ENCODE measurements at regions not wholly inside any gene's neighbourhood (a gene's known extent, or its start where the extent isn't known, plus 50 kb on each side); places are given as distances from the start of the nearest gene placed in this dataset.

- peak; percentile 99 for DNase-seq (ENCODE audit: low read depth)
- no peak overlapping the region for H3K4me3 ChIP-seq (ENCODE audit: low read length)
- TF ChIP-seq CTCF (conservative IDR thresholded peaks at IDR 0.05; ENCODE audit: low read depth, low read length), result no peak
Observed at GRCh38 chr6:105642708-105643107, 239.8 kb upstream of the PREP start.

- no peak overlapping the region for H3K4me3 ChIP-seq (ENCODE audit: low read length)
- TF ChIP-seq CTCF (conservative IDR thresholded peaks at IDR 0.05; ENCODE audit: low read depth, low read length), result no peak
- DNase-seq (ENCODE audit: low read depth), result no peak
Observed at GRCh38 chr6:105641504-105641903, 238.6 kb upstream of the PREP start.

DNA sequence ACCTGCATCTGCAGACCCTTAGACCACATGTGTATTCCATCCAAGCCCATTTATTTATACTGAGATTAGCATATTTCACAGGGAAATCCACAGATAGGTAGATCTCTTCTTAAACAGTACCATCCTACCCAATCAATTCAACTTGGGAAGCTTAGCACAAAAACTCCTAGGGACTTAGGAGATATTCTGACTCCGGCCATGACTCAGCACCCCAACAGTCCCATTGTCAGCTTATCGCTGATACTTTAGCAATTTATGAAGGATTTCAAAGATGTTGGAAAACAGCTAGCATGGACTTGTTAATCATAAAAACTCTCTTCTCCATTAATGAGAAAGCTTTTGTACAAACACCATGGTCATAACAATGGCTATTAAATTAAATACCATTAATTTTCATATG, 236.2 kb upstream of the PREP start:
- TF ChIP-seq CTCF (conservative IDR thresholded peaks at IDR 0.05; ENCODE audit: low read depth, low read length), result no peak
- no peak for DNase-seq (ENCODE audit: low read depth)
- no peak overlapping the region for H3K4me3 ChIP-seq (ENCODE audit: low read length)

- no peak overlapping the region for H3K4me3 ChIP-seq (ENCODE audit: low read length)
- no peak for DNase-seq (ENCODE audit: low read depth)
Observed at GRCh38 chr6:105633814-105634213, 230.9 kb upstream of the PREP start.

GRCh38 chr6:105628156-105628860, 225.4 kb upstream of the PREP start:
- TF ChIP-seq CTCF (conservative IDR thresholded peaks at IDR 0.05; ENCODE audit: low read depth, low read length), result no peak
- DNase-seq (ENCODE audit: low read depth), result no peak

More at GRCh38 chr6:105633814-105634213, 230.9 kb upstream of the PREP start:
- no peak for TF ChIP-seq CTCF (conservative IDR thresholded peaks at IDR 0.05; ENCODE audit: low read depth, low read length)

DNA sequence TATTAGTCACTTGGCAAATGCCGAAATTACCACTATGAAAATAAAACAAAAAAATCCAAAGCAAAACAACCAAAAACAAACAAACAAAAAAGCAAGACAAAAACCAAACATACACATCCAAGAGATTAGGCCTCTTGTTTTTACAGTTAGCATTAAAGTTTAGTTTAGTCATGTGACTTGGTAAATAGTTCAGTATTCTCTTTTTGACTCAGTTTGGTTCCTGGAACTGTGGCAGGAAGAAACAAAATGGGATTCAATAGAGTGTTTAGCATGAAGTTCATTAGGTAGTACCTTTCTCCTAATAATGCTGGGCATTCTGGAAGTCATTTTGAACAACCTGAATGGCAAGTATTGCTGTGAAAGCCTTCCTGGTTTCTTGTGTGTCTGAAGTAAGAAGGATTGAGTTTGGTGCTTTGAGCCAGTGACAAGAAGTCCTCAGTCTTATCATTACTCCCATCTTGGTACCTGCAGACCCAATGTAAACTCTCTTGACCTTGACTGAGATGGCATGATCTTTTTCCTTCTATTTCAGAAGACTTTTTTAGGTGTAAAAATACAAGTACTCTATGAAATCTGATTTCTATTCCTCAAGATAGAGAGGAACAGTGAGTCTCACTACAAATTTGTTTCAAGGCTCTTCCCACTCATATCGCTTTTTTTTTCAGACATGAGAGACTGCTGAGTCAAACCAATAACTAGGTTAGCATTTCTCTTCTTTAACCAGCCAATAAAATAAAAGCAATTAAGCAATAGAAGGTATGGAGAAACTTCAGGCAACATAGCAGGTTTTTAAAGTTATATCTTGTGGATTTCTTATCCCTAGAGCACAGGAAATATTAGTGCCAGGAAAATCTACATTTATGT, 223.6 kb upstream of the PREP start:
- H3K4me3 ChIP-seq (ENCODE audit: low read length), result no peak overlapping the region
- TF ChIP-seq CTCF (conservative IDR thresholded peaks at IDR 0.05; ENCODE audit: low read depth, low read length), result no peak
- no peak for DNase-seq (ENCODE audit: low read depth)

More at GRCh38 chr6:105628156-105628860, 225.4 kb upstream of the PREP start:
- no peak overlapping the region for H3K4me3 ChIP-seq (ENCODE audit: low read length)
